B cell (primary cell): ENCODE measurements at regions not wholly inside any gene's neighbourhood (a gene's known extent, or its start where the extent isn't known, plus 50 kb on each side); places are given as distances from the start of the nearest gene placed in this dataset.

Source experiments
- ATAC-seq: fragments of 200-7000 bp; cut with Tn5 transposase; one replicate; pipeline ENCODE4 v1.10.0; 2021; ENCODE audit warnings: low read depth, mild to moderate bottlenecking, moderate number of reproducible peaks, moderate library complexity
- CTCF ChIA-PET: fragments of 350-600 bp; sonication (Branson Sonifier 250); formaldehyde crosslinking; loops from one replicate; lab custom pipeline; 2021; ENCODE audit warnings: antibody characterized with exemption, inconsistent platforms; lab: Charles Lee
- POLR2A ChIA-PET: fragments of 350-600 bp; sonication (Branson Sonifier 250); formaldehyde crosslinking; loops from one replicate; lab custom pipeline; 2021; ENCODE audit warnings: antibody characterized with exemption; lab: Charles Lee
- DNase-seq: peaks from one replicate; pipeline ENCODE4 v3.0.0; 2013
- H2AFZ ChIP-seq: 2 replicates; pipeline ENCODE4 v1.6.1; 2012; ENCODE audit warnings: mild to moderate bottlenecking, low read depth, low read length; ENCODE audit not compliant: insufficient read depth, poor library complexity, severe bottlenecking
- H3K27ac ChIP-seq, 2 donors: 1 replicate in 1 of 2; 2 replicates in 1 of 2; pipeline ENCODE4 v1.5.1; 2012 to 2013; ENCODE audit warnings: low read length in 2 of 2, mild to moderate bottlenecking in 2 of 2, moderate library complexity in 1 of 2
- H3K27me3 ChIP-seq, 4 experiments: fragments of 200-600 bp in 1 of 4; sonication (generic) in 1 of 4; replicated peaks in 1 of 4; 1 replicate in 2 of 4; 2 replicates in 2 of 4; pipeline versions ENCODE4 v1.6.1 to v1.7.0; 2013 to 2016; ENCODE audit warnings: low read length in 3 of 4, mild to moderate bottlenecking in 2 of 4, mixed read lengths in 1 of 4, moderate library complexity in 1 of 4; ENCODE audit not compliant: insufficient read depth in 4 of 4, control insufficient read depth in 3 of 4; ENCODE audit errors: control extremely low read depth in 1 of 4
- H3K36me3 ChIP-seq, 2 experiments: replicated peaks in 1 of 2; 1 replicate in 1 of 2; 2 replicates in 1 of 2; pipeline versions ENCODE4 v1.6.1 to v1.7.1; 2013; ENCODE audit warnings: low read length in 1 of 2; ENCODE audit not compliant: insufficient read depth in 2 of 2, control insufficient read depth in 1 of 2; ENCODE audit errors: control extremely low read depth in 1 of 2, extremely low read depth in 1 of 2
- H3K4me1 ChIP-seq, 2 donors: fragments of 200-600 bp in 1 of 2; sonication (generic) in 1 of 2; 1 replicate in 1 of 2; 2 replicates in 1 of 2; pipeline versions ENCODE4 v1.5.1 to v1.6.1; 2013 to 2017; ENCODE audit warnings: low read length in 2 of 2; ENCODE audit not compliant: control insufficient read depth in 2 of 2, insufficient read depth in 2 of 2
- H3K4me2 ChIP-seq: replicated peaks from 2 replicates; pipeline ENCODE3; 2012; ENCODE audit warnings: mild to moderate bottlenecking, low read depth, low read length; ENCODE audit not compliant: poor library complexity, severe bottlenecking
- H3K4me3 ChIP-seq, 5 experiments: fragments of 200-600 bp in 1 of 5; sonication (generic) in 1 of 5; 1 replicate in 3 of 5; 2 replicates in 2 of 5; pipeline versions ENCODE4 v1.5.1 to v1.7.0; 2011 to 2016; ENCODE audit warnings: low read length in 4 of 5, mild to moderate bottlenecking in 4 of 5, low read depth in 2 of 5, control low read depth in 1 of 5, moderate library complexity in 1 of 5; ENCODE audit not compliant: insufficient read depth in 1 of 5; ENCODE audit errors: control extremely low read depth in 1 of 5, extremely low read depth in 1 of 5
- H3K79me2 ChIP-seq: fragments of 200-600 bp; sonication (generic); one replicate; pipeline ENCODE4 v1.6.0; 2016; ENCODE audit warnings: low read length; ENCODE audit not compliant: control insufficient read depth, insufficient read depth
- H3K9ac ChIP-seq: fragments of 200-600 bp; sonication (generic); 2 replicates; pipeline ENCODE4 v1.6.1; 2017; ENCODE audit warnings: mild to moderate bottlenecking, low read length, moderate library complexity
- H3K9me3 ChIP-seq, 3 donors: one replicate each; pipeline versions ENCODE4 v1.6.1 to v1.7.1; 2013; ENCODE audit warnings: low read length in 2 of 3; ENCODE audit not compliant: control insufficient read depth in 2 of 3, insufficient read depth in 1 of 3; ENCODE audit errors: control extremely low read depth in 1 of 3
- H4K20me1 ChIP-seq: 2 replicates; pipeline ENCODE4 v1.6.0; 2012; ENCODE audit warnings: mild to moderate bottlenecking, low read length; ENCODE audit not compliant: insufficient read depth, control insufficient read depth, poor library complexity, severe bottlenecking
- H3K27ac Mint-ChIP-seq: one replicate; pipeline ENCODE4 v1.8.0; 2021; ENCODE audit warnings: mixed read lengths
- H3K27me3 Mint-ChIP-seq: one replicate; pipeline ENCODE4 v1.8.0; 2021; ENCODE audit warnings: mixed read lengths
- H3K4me1 Mint-ChIP-seq: one replicate; pipeline ENCODE4 v1.8.0; 2021; ENCODE audit warnings: mixed read lengths
- H3K4me3 Mint-ChIP-seq: one replicate; pipeline ENCODE4 v1.8.0; 2021; ENCODE audit warnings: mixed read lengths
- H3K9me3 Mint-ChIP-seq: one replicate; pipeline ENCODE4 v1.8.0; 2022; ENCODE audit warnings: mixed read lengths; ENCODE audit not compliant: insufficient read depth
- CTCF ChIP-seq: fragments of 200-600 bp; IDR thresholded peaks from one replicate; pipeline ENCODE4 v1.8.0; 2022; ENCODE audit warnings: antibody characterized with exemption, mild to moderate bottlenecking
- EZH2 ChIP-seq: IDR thresholded peaks from 2 replicates; pipeline ENCODE4 v1.6.1; 2012; ENCODE audit warnings: borderline replicate concordance, low read depth, mild to moderate bottlenecking, moderate library complexity, low read length; ENCODE audit not compliant: insufficient read depth, poor library complexity, severe bottlenecking
- whole genome bisulfite sequencing: methylation state at CpG from one replicate; pipeline ENCODE4 v1.1.5; 2013; ENCODE audit warnings: missing lambda C conversion rate; ENCODE audit not compliant: insufficient coverage; 5-methylcytosine and 5-hydroxymethylcytosine counted together
- intact Hi-C: fragments of 100-400 bp; cut with micrococcal nuclease; formaldehyde crosslinking; loops from one replicate; pipeline ENCODE4 v1.10.0; 2022

DNA sequence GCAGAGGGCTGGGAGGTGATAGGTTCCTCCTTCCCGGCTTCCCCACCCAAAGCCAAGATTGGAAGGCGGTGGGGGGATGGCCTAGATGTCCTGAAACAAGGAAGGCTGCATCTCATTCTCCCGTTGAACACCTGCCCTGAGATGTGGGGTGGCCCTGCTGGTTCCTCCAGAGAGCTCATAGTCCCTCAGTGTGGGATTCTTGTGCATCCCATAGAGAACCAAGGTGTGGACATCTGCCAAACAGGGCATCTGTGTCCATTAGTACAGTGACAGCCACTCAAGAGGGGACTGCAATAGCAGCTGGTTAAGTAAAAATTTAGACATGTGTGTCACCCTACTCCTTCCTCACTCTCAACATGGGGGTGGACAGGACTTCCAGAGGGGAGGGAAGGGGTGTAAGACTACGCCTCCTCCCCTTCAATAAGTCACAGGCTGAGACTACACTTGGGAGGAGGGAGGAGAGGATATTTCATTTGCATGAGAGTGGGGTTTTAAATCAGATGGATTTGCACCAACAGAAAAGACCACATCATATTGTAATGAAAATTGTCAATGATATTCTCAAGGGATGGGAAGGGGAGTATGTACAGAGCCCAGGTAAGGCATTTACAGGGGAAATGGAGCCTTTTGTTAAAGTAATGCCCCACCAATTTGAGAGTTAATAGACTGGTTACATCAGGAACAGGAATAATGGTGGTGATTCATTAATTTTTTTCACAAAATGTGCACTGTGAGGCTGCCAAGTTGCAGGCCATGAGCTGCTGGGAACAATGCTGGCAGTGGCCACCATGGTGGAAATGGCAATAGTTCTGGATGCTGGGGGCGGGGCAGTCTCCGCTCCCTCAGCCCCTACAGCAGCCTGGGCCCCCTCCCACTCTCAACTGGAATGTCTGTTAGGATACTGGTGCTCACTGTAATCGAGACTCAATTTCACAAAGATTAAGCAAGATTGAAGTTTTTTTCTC lies 80.6 kb downstream of the TEX51 start:
- ChIA-PET POLR2A (no interaction called here), CTCF (no interaction called here)
- no peaks in the 10 kb centered on the region for H3K9me3 ChIP-seq
- H2AFZ ChIP-seq, result no peak overlapping the region
- no peak overlapping the region for H3K9ac ChIP-seq
- DNase-seq (no peak), ATAC-seq (no peak)
- Mint-ChIP-seq H3K4me3 (no peak overlapping the region), H3K27ac (no peak overlapping the region), H3K27me3 (peaks cover 11% of the 10 kb centered on the region), H3K4me1 (no peaks in the 10 kb centered on the region), H3K9me3 (no peaks in the 10 kb centered on the region)
- no peak overlapping the region for H3K27ac ChIP-seq
- H3K36me3 ChIP-seq, result no peaks in the 10 kb centered on the region
- H3K4me3 ChIP-seq, result no peak overlapping the region
- no peaks in the 10 kb centered on the region for H3K4me1 ChIP-seq
- WGBS, result 81% methylated on average over 4 of the region's 7 CpGs
- intact Hi-C loops, result no loop called here
- H3K27me3 ChIP-seq, result peaks cover 0 to 3% (median 0%) of the 10 kb centered on the region in 4 experiments
- H3K79me2 ChIP-seq, result no peaks in the 10 kb centered on the region
- no peak for TF ChIP-seq CTCF
- TF ChIP-seq EZH2, result no peak
- no peak overlapping the region for H3K4me2 ChIP-seq
- H4K20me1 ChIP-seq, result no peaks in the 10 kb centered on the region

GRCh38 chr2:126981476-126981875 lies 82.8 kb downstream of the TEX51 start:
- Histone ChIP-seq H3K4me1 (no peaks in the 10 kb centered on the region), H4K20me1 (no peaks in the 10 kb centered on the region), H2AFZ (no peak overlapping the region), H3K27ac (no peak overlapping the region), H3K4me3 (no peak overlapping the region), H3K9me3 (no peaks in the 10 kb centered on the region), H3K4me2 (no peak overlapping the region), H3K36me3 (no peaks in the 10 kb centered on the region), H3K79me2 (no peaks in the 10 kb centered on the region), H3K27me3 (peaks cover 0 to 3% (median 0%) of the 10 kb centered on the region in 4 experiments), H3K9ac (no peak overlapping the region)
- Mint-ChIP-seq H3K27me3 (peaks cover 16% of the 10 kb centered on the region), H3K4me3 (no peak overlapping the region), H3K9me3 (no peaks in the 10 kb centered on the region), H3K27ac (no peak overlapping the region), H3K4me1 (no peaks in the 10 kb centered on the region)
- ChIA-PET POLR2A (no interaction called here), CTCF (no interaction called here)
- 89% methylated on average over 3 of the region's 6 CpGs for WGBS
- no peak for TF ChIP-seq EZH2
- no peak for TF ChIP-seq CTCF
- ATAC-seq (no peak), DNase-seq (no peak)
- intact Hi-C loops, result no loop called here
